ENCODE measurements at regions not wholly inside any gene's neighbourhood (a gene's known extent, or its start where the extent isn't known, plus 50 kb on each side); places are given as distances from the start of the nearest gene placed in this dataset.
"Not testable (repeated sequence)": the region's sequence is repeated elsewhere in the genome, so short reads cannot be mapped to it uniquely, and the experiment has no call there.

- no peak for DNase-seq
Observed at GRCh38 chr6:76644231-76644630, 571.8 kb upstream of the IMPG1 start.

- no peak for DNase-seq
Observed at GRCh38 chr6:76639941-76640340, 567.5 kb upstream of the IMPG1 start.

- no peak for DNase-seq
Observed at GRCh38 chr6:76634695-76635094, 562.2 kb upstream of the IMPG1 start.

GRCh38 chr6:76633259-76633658 is 560.8 kb upstream of the IMPG1 start:
- DNase-seq = no peak

- DNase-seq = no peak
Observed at GRCh38 chr6:76631622-76632021, 559.2 kb upstream of the IMPG1 start.

- DNase-seq = no peak
Observed at GRCh38 chr6:76615395-76615794, 542.9 kb upstream of the IMPG1 start.

GRCh38 chr6:76612954-76613353 is 540.5 kb upstream of the IMPG1 start:
- no peak for DNase-seq

- DNase-seq = no peak
Observed at GRCh38 chr6:76609160-76609559, 536.7 kb upstream of the IMPG1 start.

GRCh38 chr6:76594109-76594508 is 521.6 kb upstream of the IMPG1 start:
- no peak for DNase-seq

- no peak for DNase-seq
Observed at GRCh38 chr6:76593668-76594067, 521.2 kb upstream of the IMPG1 start.

GRCh38 chr6:76592566-76592965 is 520.1 kb upstream of the IMPG1 start:
- no peak for DNase-seq

GRCh38 chr6:76587271-76587670 is 514.8 kb upstream of the IMPG1 start:
- DNase-seq = no peak

GRCh38 chr6:76584121-76584520 is 511.7 kb upstream of the IMPG1 start:
- DNase-seq = no peak

- DNase-seq = no peak
Observed at GRCh38 chr6:76578746-76579145, 506.3 kb upstream of the IMPG1 start.

GRCh38 chr6:76574746-76575145 is 502.3 kb upstream of the IMPG1 start:
- DNase-seq = no peak

- DNase-seq = no peak
Observed at GRCh38 chr6:76565932-76566331, 493.5 kb upstream of the IMPG1 start.

- DNase-seq = not testable (repeated sequence)
Observed at GRCh38 chr6:76562371-76562770, 489.9 kb upstream of the IMPG1 start.

GRCh38 chr6:76560851-76561755 is 488.6 kb upstream of the IMPG1 start:
- DNase-seq = not testable (repeated sequence)

GRCh38 chr6:76553256-76553655 is 480.8 kb upstream of the IMPG1 start:
- DNase-seq = no peak

- DNase-seq = no peak
Observed at GRCh38 chr6:76552268-76552667, 479.8 kb upstream of the IMPG1 start.

- no peak for DNase-seq
Observed at GRCh38 chr6:76533661-76534060, 461.2 kb upstream of the IMPG1 start.

- DNase-seq = no peak
Observed at GRCh38 chr6:76532647-76533046, 460.2 kb upstream of the IMPG1 start.

- no peak for DNase-seq
Observed at GRCh38 chr6:76518443-76518842, 446.0 kb upstream of the IMPG1 start.

GRCh38 chr6:76516924-76517323 is 444.5 kb upstream of the IMPG1 start:
- DNase-seq = no peak

GRCh38 chr6:76510489-76510888 is 438.0 kb upstream of the IMPG1 start:
- DNase-seq = no peak
